Mesothelial cell of epicardium (in vitro differentiated cells): ENCODE measurements at regions not wholly inside any gene's neighbourhood (a gene's known extent, or its start where the extent isn't known, plus 50 kb on each side); places are given as distances from the start of the nearest gene placed in this dataset.
A peak's percentile ranks its signal among the peaks of the same experiment; 100 is the strongest.

Source experiments
- DNase-seq, 2 experiments: peaks; one replicate each; pipeline ENCODE4 v3.0.0; 2021; ENCODE audit warnings: low spot score in 2 of 2; ENCODE audit not compliant: unreplicated experiment in 2 of 2
- H3K27ac Mint-ChIP-seq: 2 replicates; pipeline ENCODE4 v1.8.0; 2021; ENCODE audit warnings: mixed read lengths
- H3K27me3 Mint-ChIP-seq: 2 replicates; pipeline ENCODE4 v1.8.0; 2021; ENCODE audit warnings: low read depth, mixed read lengths
- H3K36me3 Mint-ChIP-seq: 2 replicates; pipeline ENCODE4 v1.8.0; 2021; ENCODE audit warnings: mixed read lengths
- H3K4me1 Mint-ChIP-seq: 2 replicates; pipeline ENCODE4 v1.8.0; 2021; ENCODE audit warnings: mixed read lengths
- H3K4me3 Mint-ChIP-seq: 2 replicates; pipeline ENCODE4 v1.8.0; 2021; ENCODE audit warnings: mild to moderate bottlenecking, moderate library complexity, mixed read lengths
- H3K9me3 Mint-ChIP-seq: 2 replicates; pipeline ENCODE4 v1.8.0; 2021; ENCODE audit warnings: mixed read lengths
- CTCF ChIP-seq: fragments of 200-600 bp; sonication (generic); IDR thresholded peaks from one replicate; pipeline ENCODE4 v1.5.0; 2021; ENCODE audit warnings: antibody characterized with exemption; ENCODE audit not compliant: unreplicated experiment

- Mint-ChIP-seq H3K4me1 (peaks cover 33% of the 10 kb centered on the region), H3K4me3 (no peak overlapping the region), H3K9me3 (peaks cover 5% of the 10 kb centered on the region), H3K27me3 (no peaks in the 10 kb centered on the region), H3K36me3 (no peaks in the 10 kb centered on the region), H3K27ac (no peak overlapping the region)
- TF ChIP-seq CTCF, result no peak
- DNase-seq, result no peak
These were observed 202.3 kb upstream of the RXFP2 start for GRCh38 chr13:31537052-31537451.

GRCh38 chr13:31538067-31539042 is 201.0 kb upstream of the RXFP2 start:
- peak; percentile 31 for TF ChIP-seq CTCF
- no peaks in the 10 kb centered on the region for H3K27me3 Mint-ChIP-seq

GRCh38 chr13:31540281-31540680 is 199.0 kb upstream of the RXFP2 start:
- H3K9me3 Mint-ChIP-seq, result no peaks in the 10 kb centered on the region
- H3K27ac Mint-ChIP-seq, result no peak overlapping the region
- no peak for TF ChIP-seq CTCF
- peaks cover 43% of the 10 kb centered on the region for H3K4me1 Mint-ChIP-seq
- H3K27me3 Mint-ChIP-seq, result no peaks in the 10 kb centered on the region
- H3K4me3 Mint-ChIP-seq, result no peak overlapping the region
- no peaks in the 10 kb centered on the region for H3K36me3 Mint-ChIP-seq
- DNase-seq, result no peak

More at GRCh38 chr13:31538067-31539042, 201.0 kb upstream of the RXFP2 start:
- peak; percentile 42 to 59 for DNase-seq
- Mint-ChIP-seq H3K36me3 (no peaks in the 10 kb centered on the region), H3K4me1 (peaks cover 33% of the 10 kb centered on the region), H3K4me3 (no peak overlapping the region), H3K9me3 (peaks cover under 1% of the 10 kb centered on the region), H3K27ac (no peak overlapping the region)

- H3K27ac Mint-ChIP-seq, result no peak overlapping the region
- peaks cover 5% of the 10 kb centered on the region for H3K9me3 Mint-ChIP-seq
- TF ChIP-seq CTCF, result no peak
- peaks cover 35% of the 10 kb centered on the region for H3K4me1 Mint-ChIP-seq
- DNase-seq, result no peak
- peaks cover 5% of the 10 kb centered on the region for H3K27me3 Mint-ChIP-seq
- H3K36me3 Mint-ChIP-seq, result no peaks in the 10 kb centered on the region
- H3K4me3 Mint-ChIP-seq, result no peak overlapping the region
These were observed 196.1 kb upstream of the RXFP2 start for GRCh38 chr13:31543190-31543589.

GRCh38 chr13:31545616-31546015 is 193.7 kb upstream of the RXFP2 start:
- no peaks in the 10 kb centered on the region for H3K36me3 Mint-ChIP-seq
- H3K4me1 Mint-ChIP-seq, result peaks cover 20% of the 10 kb centered on the region
- no peak for DNase-seq

More at GRCh38 chr13:31545616-31546015, 193.7 kb upstream of the RXFP2 start:
- no peak overlapping the region for H3K4me3 Mint-ChIP-seq
- no peak for TF ChIP-seq CTCF
- no peak overlapping the region for H3K27ac Mint-ChIP-seq
- H3K27me3 Mint-ChIP-seq, result peaks cover 7% of the 10 kb centered on the region
- peaks cover 9% of the 10 kb centered on the region for H3K9me3 Mint-ChIP-seq
